C4-2B (cell line): ENCODE measurements at regions not wholly inside any gene's neighbourhood (a gene's known extent, or its start where the extent isn't known, plus 50 kb on each side); places are given as distances from the start of the nearest gene placed in this dataset.

Source experiments
- ZFX ChIP-seq: fragments of 450-650 bp; IDR thresholded peaks from 2 replicates; pipeline ENCODE4 v1.6.1; 2017
- TF ChIP-seq, protein P1 (sequence below): fragments of 450-650 bp; conservative IDR thresholded peaks from 2 replicates; pipeline ENCODE4 v1.5.1; 2017; ENCODE audit warnings: mild to moderate bottlenecking

GRCh38 chr13:30147421-30147820, 159.9 kb downstream of the KATNAL1 start:
- TF ChIP-seq, protein P1, sequence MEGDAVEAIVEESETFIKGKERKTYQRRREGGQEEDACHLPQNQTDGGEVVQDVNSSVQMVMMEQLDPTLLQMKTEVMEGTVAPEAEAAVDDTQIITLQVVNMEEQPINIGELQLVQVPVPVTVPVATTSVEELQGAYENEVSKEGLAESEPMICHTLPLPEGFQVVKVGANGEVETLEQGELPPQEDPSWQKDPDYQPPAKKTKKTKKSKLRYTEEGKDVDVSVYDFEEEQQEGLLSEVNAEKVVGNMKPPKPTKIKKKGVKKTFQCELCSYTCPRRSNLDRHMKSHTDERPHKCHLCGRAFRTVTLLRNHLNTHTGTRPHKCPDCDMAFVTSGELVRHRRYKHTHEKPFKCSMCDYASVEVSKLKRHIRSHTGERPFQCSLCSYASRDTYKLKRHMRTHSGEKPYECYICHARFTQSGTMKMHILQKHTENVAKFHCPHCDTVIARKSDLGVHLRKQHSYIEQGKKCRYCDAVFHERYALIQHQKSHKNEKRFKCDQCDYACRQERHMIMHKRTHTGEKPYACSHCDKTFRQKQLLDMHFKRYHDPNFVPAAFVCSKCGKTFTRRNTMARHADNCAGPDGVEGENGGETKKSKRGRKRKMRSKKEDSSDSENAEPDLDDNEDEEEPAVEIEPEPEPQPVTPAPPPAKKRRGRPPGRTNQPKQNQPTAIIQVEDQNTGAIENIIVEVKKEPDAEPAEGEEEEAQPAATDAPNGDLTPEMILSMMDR, result no peak
- TF ChIP-seq ZFX, result no peak
